H1 (cell line): ENCODE measurements at regions not wholly inside any gene's neighbourhood (a gene's known extent, or its start where the extent isn't known, plus 50 kb on each side); places are given as distances from the start of the nearest gene placed in this dataset.

Experiments
- CTCF ChIA-PET: fragments of 300-600 bp; sonication (Branson Sonifier 250); formaldehyde crosslinking; loops from one replicate; lab custom pipeline; 2021; ENCODE audit not compliant: partially characterized antibody; lab: Charles Lee
- POLR2A ChIA-PET: fragments of 300-600 bp; sonication (Branson Sonifier 250); formaldehyde crosslinking; loops from one replicate; lab custom pipeline; 2021; ENCODE audit warnings: inconsistent platforms; ENCODE audit not compliant: partially characterized antibody; lab: Charles Lee
- DNase-seq, 2 experiments: peaks; one replicate each; pipeline versions ENCODE4 v3.0.0 to v3.0.0-alpha.2; 2010 to 2022; ENCODE audit warnings: low spot score in 2 of 2, low read depth in 1 of 2, mixed read lengths in 1 of 2
- FAIRE-seq: peaks from 2 replicates; lab custom pipeline; 2011; peaks lifted over from hg19 to GRCh38; lab: Jason Lieb, UNC
- H2AFZ ChIP-seq: 2 replicates; pipeline ENCODE4 v1.8.1; 2012; ENCODE audit warnings: low read length, inconsistent platforms
- H2AK5ac ChIP-seq: 2 replicates; pipeline ENCODE4 v1.6.1; 2013; ENCODE audit warnings: low read depth, low read length
- H2BK120ac ChIP-seq: replicated peaks from 2 replicates; pipeline ENCODE3; 2013; ENCODE audit warnings: low read depth, low read length, inconsistent platforms
- H2BK12ac ChIP-seq: 2 replicates; pipeline ENCODE4 v1.6.1; 2013; ENCODE audit warnings: low read depth, low read length
- H2BK15ac ChIP-seq: 2 replicates; pipeline ENCODE4 v1.6.1; 2013; ENCODE audit warnings: low read length
- H2BK20ac ChIP-seq: 2 replicates; pipeline ENCODE4 v1.6.1; 2013; ENCODE audit warnings: low read length
- H2BK5ac ChIP-seq: 2 replicates; pipeline ENCODE4 v1.6.1; 2013; ENCODE audit warnings: low read depth, low read length
- H3K14ac ChIP-seq: 2 replicates; pipeline ENCODE4 v1.6.1; 2013; ENCODE audit warnings: inconsistent platforms; ENCODE audit not compliant: insufficient read length
- H3K18ac ChIP-seq: 2 replicates; pipeline ENCODE4 v1.6.1; 2013; ENCODE audit warnings: low read length; ENCODE audit errors: extremely low read depth
- H3K23ac ChIP-seq: 2 replicates; pipeline ENCODE4 v1.6.1; 2013; ENCODE audit warnings: inconsistent platforms; ENCODE audit not compliant: insufficient read length
- H3K23me2 ChIP-seq: 2 replicates; pipeline ENCODE4 v1.6.1; 2013; ENCODE audit warnings: low read depth, low read length
- H3K27ac ChIP-seq: 2 replicates; pipeline ENCODE4 v1.6.1; 2011; ENCODE audit warnings: low read depth, low read length, inconsistent platforms
- H3K27me3 ChIP-seq, 4 experiments: replicated peaks in 1 of 4; 1 replicate in 1 of 4; 2 replicates in 3 of 4; pipeline versions ENCODE4 v1.6.1 to v1.8.1; 2011 to 2013; ENCODE audit warnings: low read length in 3 of 4, mild to moderate bottlenecking in 3 of 4, inconsistent platforms in 2 of 4, mixed read lengths in 2 of 4, moderate library complexity in 1 of 4; ENCODE audit not compliant: control insufficient read depth in 3 of 4, insufficient read depth in 3 of 4; ENCODE audit errors: extremely low read depth in 1 of 4
- H3K36me3 ChIP-seq, 4 experiments: 2 replicates each; pipeline versions ENCODE4 v1.6.1 to v1.8.1; 2011 to 2013; ENCODE audit warnings: mild to moderate bottlenecking in 4 of 4, low read length in 3 of 4, moderate library complexity in 2 of 4, control low read depth in 1 of 4, inconsistent platforms in 1 of 4; ENCODE audit not compliant: insufficient read depth in 4 of 4, control insufficient read depth in 2 of 4
- H3K4ac ChIP-seq: replicated peaks from 2 replicates; pipeline ENCODE3; 2013; ENCODE audit warnings: low read length, low read depth, mixed read lengths, inconsistent platforms; ENCODE audit not compliant: insufficient read length
- H3K4me1 ChIP-seq, 4 experiments: replicated peaks in 1 of 4; 1 replicate in 1 of 4; 2 replicates in 3 of 4; pipeline versions ENCODE4 v1.6.1 to v1.8.1; 2011 to 2013; ENCODE audit warnings: low read length in 3 of 4, inconsistent platforms in 2 of 4, mixed read lengths in 1 of 4; ENCODE audit not compliant: insufficient read depth in 4 of 4, control insufficient read depth in 3 of 4
- H3K4me2 ChIP-seq, 2 experiments: 2 replicates each; pipeline versions ENCODE4 v1.6.1 to v1.8.1; 2011 to 2013; ENCODE audit warnings: low read depth in 2 of 2, low read length in 2 of 2, control low read depth in 1 of 2, inconsistent platforms in 1 of 2, mild to moderate bottlenecking in 1 of 2; ENCODE audit not compliant: insufficient read depth in 1 of 2
- H3K4me3 ChIP-seq, 4 experiments: fragments of 200-600, 300-600 bp in 1 of 4; sonication (generic), shearing (Covaris generic), sonication (Bioruptor Twin) in 1 of 4; 2 replicates each; pipeline versions ENCODE4 v1.5.1 to v1.8.1; 2011 to 2016; ENCODE audit warnings: low read length in 4 of 4, low read depth in 3 of 4, control low read depth in 2 of 4, inconsistent platforms in 2 of 4, mild to moderate bottlenecking in 2 of 4, mixed read lengths in 1 of 4, moderate library complexity in 1 of 4; ENCODE audit not compliant: insufficient read depth in 2 of 4; ENCODE audit errors: extremely low read depth in 1 of 4
- H3K56ac ChIP-seq: replicated peaks from 2 replicates; pipeline ENCODE3; 2013; ENCODE audit warnings: low read depth, mild to moderate bottlenecking, mixed read lengths, low read length, inconsistent platforms; ENCODE audit not compliant: insufficient read length
- H3K79me1 ChIP-seq: 2 replicates; pipeline ENCODE4 v1.6.1; 2013; ENCODE audit warnings: low read depth, low read length, control low read depth
- H3K79me2 ChIP-seq, 2 experiments: 2 replicates each; pipeline versions ENCODE4 v1.6.1 to v1.8.1; 2012 to 2013; ENCODE audit warnings: low read length in 2 of 2, mild to moderate bottlenecking in 2 of 2, inconsistent platforms in 1 of 2; ENCODE audit not compliant: insufficient read depth in 2 of 2, control insufficient read depth in 1 of 2
- H3K9ac ChIP-seq, 4 experiments: replicated peaks in 1 of 4; 1 replicate in 1 of 4; 2 replicates in 3 of 4; pipeline versions ENCODE4 v1.6.1 to v1.8.1; 2011 to 2013; ENCODE audit warnings: low read depth in 3 of 4, low read length in 3 of 4, control low read depth in 2 of 4, mild to moderate bottlenecking in 2 of 4, moderate library complexity in 2 of 4, inconsistent platforms in 1 of 4; ENCODE audit errors: extremely low read depth in 1 of 4
- H3K9me3 ChIP-seq, 2 experiments: 2 replicates each; pipeline versions ENCODE4 v1.6.1 to v1.8.1; 2012 to 2013; ENCODE audit warnings: mild to moderate bottlenecking in 2 of 2, moderate library complexity in 2 of 2, control low read depth in 1 of 2, inconsistent platforms in 1 of 2, low read depth in 1 of 2, low read length in 1 of 2, mixed read lengths in 1 of 2; ENCODE audit not compliant: insufficient read depth in 2 of 2
- H4K20me1 ChIP-seq, 2 experiments: replicated peaks in 1 of 2; 2 replicates each; pipeline versions ENCODE3 to v1.8.1; 2011 to 2013; ENCODE audit warnings: inconsistent platforms in 2 of 2, low read length in 2 of 2, mild to moderate bottlenecking in 1 of 2; ENCODE audit not compliant: insufficient read depth in 2 of 2, control insufficient read depth in 1 of 2
- H4K5ac ChIP-seq: 2 replicates; pipeline ENCODE4 v1.6.1; 2013; ENCODE audit warnings: low read length, low read depth, mixed read lengths, inconsistent platforms; ENCODE audit not compliant: insufficient read length
- H4K8ac ChIP-seq: 2 replicates; pipeline ENCODE4 v1.8.0; 2013; ENCODE audit warnings: mild to moderate bottlenecking, moderate library complexity, low read length, inconsistent platforms; ENCODE audit not compliant: insufficient read depth; ENCODE audit errors: extremely low read depth
- H4K91ac ChIP-seq: replicated peaks from 2 replicates; pipeline ENCODE3; 2013; ENCODE audit warnings: low read length, mixed read lengths, inconsistent platforms; ENCODE audit not compliant: insufficient read length
- NANOG ChIP-seq: IDR thresholded peaks from 2 replicates; pipeline ENCODE4 v1.6.1; 2011; ENCODE audit warnings: low read length, low read depth, mild to moderate bottlenecking, inconsistent platforms; ENCODE audit not compliant: insufficient read depth, poor library complexity, severe bottlenecking
- WGBS, 2 experiments: shearing (Covaris generic) in 1 of 2; methylation state at CpG; one replicate each; pipeline versions ENCODE4 v1.1.6 to v1.1.7; 2013 to 2015; ENCODE audit warnings: low lambda C conversion rate in 2 of 2, mixed read lengths in 2 of 2, inconsistent platforms in 1 of 2, low coverage in 1 of 2, missing lambda C conversion rate in 1 of 2; ENCODE audit not compliant: insufficient replicate concordance in 2 of 2, insufficient coverage in 1 of 2, insufficient read length in 1 of 2; ENCODE audit errors: extremely low coverage in 1 of 2, missing lambda C conversion rate in 1 of 2; 5-methylcytosine and 5-hydroxymethylcytosine counted together

GRCh38 chr3:176820764-176821163 lies 376.5 kb downstream of the TBL1XR1 start:
- Histone ChIP-seq H2BK20ac (no peak overlapping the region), H2BK12ac (no peak overlapping the region), H2BK15ac (no peak overlapping the region), H2AFZ (no peak overlapping the region), H3K9me3 (no peaks in the 10 kb centered on the region), H3K23me2 (no peaks in the 10 kb centered on the region), H3K9ac (no peak overlapping the region), H3K4me3 (no peak overlapping the region), H4K8ac (no peak overlapping the region), H3K4me2 (no peak overlapping the region), H3K23ac (no peak overlapping the region), H2BK5ac (no peak overlapping the region), H3K18ac (no peak overlapping the region), H2BK120ac (no peak overlapping the region), H4K5ac (no peak overlapping the region), H3K79me2 (no peaks in the 10 kb centered on the region), H2AK5ac (no peak overlapping the region), H3K27me3 (no peaks in the 10 kb centered on the region; a peak in 1 of 7 replicates), H3K27ac (no peak overlapping the region), H3K4me1 (no peaks in the 10 kb centered on the region), H4K91ac (no peak overlapping the region), H4K20me1 (no peaks in the 10 kb centered on the region), H3K14ac (no peak overlapping the region), H3K4ac (no peak overlapping the region), H3K79me1 (no peaks in the 10 kb centered on the region), H3K56ac (no peak overlapping the region), H3K36me3 (no peaks in the 10 kb centered on the region)
- ChIA-PET CTCF (no interaction called here), POLR2A (no interaction called here)
- 88% methylated on average over 2 of the region's 2 CpGs; no CpG with 5 or more reads in 1 of the 2 experiments for WGBS, 2 experiments
- no peak for DNase-seq
- no peak for FAIRE-seq
- no peak for TF ChIP-seq NANOG
